ENCODE measurements at regions not wholly inside any gene's neighbourhood (a gene's known extent, or its start where the extent isn't known, plus 50 kb on each side); places are given as distances from the start of the nearest gene placed in this dataset.

- H3K4me3 ChIP-seq = no peak overlapping the region
- in situ Hi-C loops (cut with MboI; ENCODE audit: low sequenced_read_pairs) = no loop called here
- DNase-seq (ENCODE audit: low spot score in 2 of 2) = no peak
- no peaks in the 10 kb centered on the region for H3K36me3 ChIP-seq (replicated peaks)
- no peaks in the 10 kb centered on the region for H3K27me3 ChIP-seq (ENCODE audit: low read depth)
- H3K4me1 ChIP-seq = no peaks in the 10 kb centered on the region
- no peaks in the 10 kb centered on the region for H3K9me3 ChIP-seq
These were observed 138.1 kb downstream of the LACC1 start for GRCh38 chr13:44017756-44018309.

- Histone ChIP-seq H3K27me3 (ENCODE audit: low read depth) (0 out of 2 replicates have a peak, but pooled peaks cover 6% of the 10 kb centered on the region), H3K4me1 (no peaks in the 10 kb centered on the region), H3K9me3 (no peaks in the 10 kb centered on the region; the same call in 1 of the 2 replicates), H3K36me3 (replicated peaks) (no peaks in the 10 kb centered on the region), H3K4me3 (no peak overlapping the region)
- in situ Hi-C loops (cut with MboI; ENCODE audit: low sequenced_read_pairs) = no loop called here
- no peak for DNase-seq (ENCODE audit: low spot score in 2 of 2)
These were observed 139.9 kb downstream of the LACC1 start for GRCh38 chr13:44019651-44020050.

- no peak for DNase-seq (ENCODE audit: low spot score in 2 of 2)
- peaks cover 8% of the 10 kb centered on the region; the same call in 1 of the 2 replicates for H3K27me3 ChIP-seq (ENCODE audit: low read depth)
- no peak overlapping the region for H3K4me3 ChIP-seq
- H3K36me3 ChIP-seq (replicated peaks) = no peaks in the 10 kb centered on the region
- no peaks in the 10 kb centered on the region for H3K4me1 ChIP-seq
- in situ Hi-C loops (cut with MboI; ENCODE audit: low sequenced_read_pairs) = no loop called here
- H3K9me3 ChIP-seq = no peaks in the 10 kb centered on the region; the same call in 1 of the 2 replicates
These were observed 141.7 kb downstream of the LACC1 start for GRCh38 chr13:44021422-44021821.

GRCh38 chr13:44022196-44022595, 142.5 kb downstream of the LACC1 start:
- in situ Hi-C loops (cut with MboI; ENCODE audit: low sequenced_read_pairs) = no loop called here
- Histone ChIP-seq H3K4me1 (no peaks in the 10 kb centered on the region), H3K27me3 (ENCODE audit: low read depth) (peaks cover 8% of the 10 kb centered on the region; the same call in 1 of the 2 replicates), H3K9me3 (no peaks in the 10 kb centered on the region; the same call in 1 of the 2 replicates), H3K36me3 (replicated peaks) (no peaks in the 10 kb centered on the region), H3K4me3 (no peak overlapping the region)
- DNase-seq (ENCODE audit: low spot score in 2 of 2) = no peak

GRCh38 chr13:44024167-44024845, 144.6 kb downstream of the LACC1 start:
- Histone ChIP-seq H3K27me3 (ENCODE audit: low read depth) (peaks cover 8% of the 10 kb centered on the region; the same call in 1 of the 2 replicates), H3K36me3 (replicated peaks) (no peaks in the 10 kb centered on the region), H3K9me3 (no peaks in the 10 kb centered on the region; the same call in 1 of the 2 replicates), H3K4me1 (no peaks in the 10 kb centered on the region), H3K4me3 (no peak overlapping the region)
- in situ Hi-C loops (cut with MboI; ENCODE audit: low sequenced_read_pairs) = no loop called here
- DNase-seq (ENCODE audit: low spot score in 2 of 2) = no peak

GRCh38 chr13:44024846-44025195, 145.1 kb downstream of the LACC1 start:
- Histone ChIP-seq H3K4me3 (no peak overlapping the region), H3K4me1 (no peaks in the 10 kb centered on the region), H3K27me3 (ENCODE audit: low read depth) (peaks cover 8% of the 10 kb centered on the region; the same call in 1 of the 2 replicates), H3K36me3 (replicated peaks) (no peaks in the 10 kb centered on the region), H3K9me3 (no peaks in the 10 kb centered on the region; the same call in 1 of the 2 replicates)
- in situ Hi-C loops (cut with MboI; ENCODE audit: low sequenced_read_pairs) = no loop called here
- no peak for DNase-seq (ENCODE audit: low spot score in 2 of 2)

- in situ Hi-C loops (cut with MboI; ENCODE audit: low sequenced_read_pairs) = no loop called here
- Histone ChIP-seq H3K36me3 (replicated peaks) (no peaks in the 10 kb centered on the region), H3K9me3 (no peaks in the 10 kb centered on the region; the same call in 1 of the 2 replicates), H3K27me3 (ENCODE audit: low read depth) (peaks cover 8% of the 10 kb centered on the region; the same call in 1 of the 2 replicates), H3K4me1 (no peaks in the 10 kb centered on the region), H3K4me3 (no peak overlapping the region)
- no peak for DNase-seq (ENCODE audit: low spot score in 2 of 2)
These were observed 146.5 kb downstream of the LACC1 start for GRCh38 chr13:44026194-44026593.

GRCh38 chr13:44028734-44029133, 149.0 kb downstream of the LACC1 start:
- in situ Hi-C loops (cut with MboI; ENCODE audit: low sequenced_read_pairs) = no loop called here
- no peaks in the 10 kb centered on the region for H3K36me3 ChIP-seq (replicated peaks)

GRCh38 chr13:44030615-44031014, 150.9 kb downstream of the LACC1 start:
- no peak for DNase-seq (ENCODE audit: low spot score in 2 of 2)
- in situ Hi-C loops (cut with MboI; ENCODE audit: low sequenced_read_pairs) = no loop called here
- Histone ChIP-seq H3K27me3 (ENCODE audit: low read depth) (no peaks in the 10 kb centered on the region; the same call in 1 of the 2 replicates), H3K9me3 (peaks cover 3% of the 10 kb centered on the region; the same call in 1 of the 2 replicates), H3K4me3 (no peak overlapping the region), H3K36me3 (replicated peaks) (no peaks in the 10 kb centered on the region), H3K4me1 (no peaks in the 10 kb centered on the region)

More at GRCh38 chr13:44028734-44029133, 149.0 kb downstream of the LACC1 start:
- no peak overlapping the region for H3K4me3 ChIP-seq
- no peaks in the 10 kb centered on the region; the same call in 1 of the 2 replicates for H3K9me3 ChIP-seq
- no peak for DNase-seq (ENCODE audit: low spot score in 2 of 2)
- H3K27me3 ChIP-seq (ENCODE audit: low read depth) = peaks cover 8% of the 10 kb centered on the region; the same call in 1 of the 2 replicates
- H3K4me1 ChIP-seq = no peaks in the 10 kb centered on the region

- Histone ChIP-seq H3K27me3 (ENCODE audit: low read depth) (no peaks in the 10 kb centered on the region), H3K4me1 (no peaks in the 10 kb centered on the region), H3K36me3 (replicated peaks) (no peaks in the 10 kb centered on the region), H3K4me3 (no peak overlapping the region), H3K9me3 (peaks cover 3% of the 10 kb centered on the region; the same call in 1 of the 2 replicates)
- no peak for DNase-seq (ENCODE audit: low spot score in 2 of 2)
- in situ Hi-C loops (cut with MboI; ENCODE audit: low sequenced_read_pairs) = no loop called here
These were observed 151.9 kb downstream of the LACC1 start for GRCh38 chr13:44031555-44031954.

- no peaks in the 10 kb centered on the region for H3K27me3 ChIP-seq (ENCODE audit: low read depth)
- in situ Hi-C loops (cut with MboI; ENCODE audit: low sequenced_read_pairs) = no loop called here
- peaks cover 3% of the 10 kb centered on the region; the same call in 1 of the 2 replicates for H3K9me3 ChIP-seq
- H3K36me3 ChIP-seq (replicated peaks) = no peaks in the 10 kb centered on the region
- H3K4me1 ChIP-seq = no peaks in the 10 kb centered on the region
- no peak overlapping the region for H3K4me3 ChIP-seq
- no peak for DNase-seq (ENCODE audit: low spot score in 2 of 2)
These were observed 153.1 kb downstream of the LACC1 start for GRCh38 chr13:44032802-44033201.

GRCh38 chr13:44035400-44035799, 155.7 kb downstream of the LACC1 start:
- no peak overlapping the region for H3K4me3 ChIP-seq
- in situ Hi-C loops (cut with MboI; ENCODE audit: low sequenced_read_pairs) = no loop called here
- DNase-seq (ENCODE audit: low spot score in 2 of 2) = no peak
- H3K27me3 ChIP-seq (ENCODE audit: low read depth) = no peaks in the 10 kb centered on the region
- peaks cover 3% of the 10 kb centered on the region; the same call in 1 of the 2 replicates for H3K9me3 ChIP-seq
- no peaks in the 10 kb centered on the region for H3K4me1 ChIP-seq
- H3K36me3 ChIP-seq (replicated peaks) = no peaks in the 10 kb centered on the region

- Histone ChIP-seq H3K4me1 (no peaks in the 10 kb centered on the region), H3K9me3 (peaks cover 2% of the 10 kb centered on the region; the same call in 1 of the 2 replicates), H3K4me3 (no peak overlapping the region), H3K36me3 (replicated peaks) (no peaks in the 10 kb centered on the region), H3K27me3 (ENCODE audit: low read depth) (peaks cover 4% of the 10 kb centered on the region; the same call in 1 of the 2 replicates)
- DNase-seq (ENCODE audit: low spot score in 2 of 2) = no peak
- in situ Hi-C loops (cut with MboI; ENCODE audit: low sequenced_read_pairs) = no loop called here
These were observed 160.5 kb downstream of the LACC1 start for GRCh38 chr13:44040070-44040817.

- Histone ChIP-seq H3K4me1 (no peaks in the 10 kb centered on the region), H3K27me3 (ENCODE audit: low read depth) (peaks cover 9% of the 10 kb centered on the region; the same call in 1 of the 2 replicates), H3K36me3 (replicated peaks) (no peaks in the 10 kb centered on the region), H3K4me3 (no peak overlapping the region), H3K9me3 (no peaks in the 10 kb centered on the region)
- in situ Hi-C loops (cut with MboI; ENCODE audit: low sequenced_read_pairs) = no loop called here
- no peak for DNase-seq (ENCODE audit: low spot score in 2 of 2)
These were observed 161.1 kb downstream of the LACC1 start for GRCh38 chr13:44040818-44041100.

Data from HAP-1 (cell line).